Neutrophil (primary cell): ENCODE measurements at regions not wholly inside any gene's neighbourhood (a gene's known extent, or its start where the extent isn't known, plus 50 kb on each side); places are given as distances from the start of the nearest gene placed in this dataset.

ENCODE experiments used
- H3K27ac ChIP-seq: fragments of 200-600 bp; sonication (generic); 2 replicates; pipeline ENCODE4 v1.5.1; 2016; ENCODE audit warnings: mild to moderate bottlenecking, moderate library complexity
- H3K27me3 ChIP-seq: fragments of 200-600 bp; sonication (generic); 2 replicates; pipeline ENCODE4 v1.6.0; 2016; ENCODE audit warnings: mild to moderate bottlenecking
- H3K36me3 ChIP-seq: fragments of 200-600 bp; sonication (generic); 2 replicates; pipeline ENCODE4 v1.5.1; 2017
- H3K4me1 ChIP-seq, 2 experiments: fragments of 200-600 bp in 1 of 2; sonication (generic) in 1 of 2; 1 replicate in 1 of 2; 2 replicates in 1 of 2; pipeline versions ENCODE4 v1.5.1 to v1.6.1; 2013 to 2016; ENCODE audit warnings: low read depth in 1 of 2, low read length in 1 of 2, mild to moderate bottlenecking in 1 of 2, moderate library complexity in 1 of 2; ENCODE audit not compliant: control insufficient read depth in 1 of 2, insufficient read depth in 1 of 2
- H3K4me3 ChIP-seq, 2 experiments: fragments of 200-600 bp in 1 of 2; sonication (generic) in 1 of 2; 1 replicate in 1 of 2; 2 replicates in 1 of 2; pipeline ENCODE4 v1.5.1; 2013 to 2016; ENCODE audit warnings: low read depth in 1 of 2, low read length in 1 of 2, mild to moderate bottlenecking in 1 of 2, moderate library complexity in 1 of 2
- H3K9me3 ChIP-seq: fragments of 200-600 bp; sonication (generic); 2 replicates; pipeline ENCODE4 v1.5.1; 2016
- TF ChIP-seq, protein P1 (sequence below): fragments of 200-600 bp; sonication (generic); IDR thresholded peaks from 2 replicates; pipeline ENCODE4 v1.5.1; 2016; ENCODE audit warnings: antibody characterized with exemption

DNA sequence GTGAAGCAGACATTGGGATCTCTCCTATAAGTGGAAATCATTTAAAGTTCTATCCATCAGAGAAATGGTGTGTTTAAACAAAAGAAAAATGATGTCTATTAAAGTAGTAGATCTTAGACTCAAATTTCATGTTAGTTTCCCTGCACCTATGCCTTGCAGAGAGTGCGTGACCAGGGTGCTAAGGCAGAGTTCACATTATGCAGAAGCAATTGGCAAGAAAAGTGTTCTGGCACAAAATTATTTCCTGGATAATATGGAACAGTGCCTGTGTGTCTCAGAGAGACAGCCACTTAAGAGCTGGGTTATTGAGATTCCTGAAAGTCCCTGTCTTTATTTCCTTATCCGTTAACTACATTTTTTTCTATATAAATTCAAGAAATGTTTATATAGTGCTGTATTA, 457.0 kb downstream of the CDH8 start:
- Histone ChIP-seq H3K36me3 (no peaks in the 10 kb centered on the region), H3K4me3 (no peak overlapping the region), H3K27me3 (no peaks in the 10 kb centered on the region), H3K9me3 (no peaks in the 10 kb centered on the region), H3K27ac (no peak overlapping the region), H3K4me1 (no peaks in the 10 kb centered on the region)
- TF ChIP-seq, protein P1, sequence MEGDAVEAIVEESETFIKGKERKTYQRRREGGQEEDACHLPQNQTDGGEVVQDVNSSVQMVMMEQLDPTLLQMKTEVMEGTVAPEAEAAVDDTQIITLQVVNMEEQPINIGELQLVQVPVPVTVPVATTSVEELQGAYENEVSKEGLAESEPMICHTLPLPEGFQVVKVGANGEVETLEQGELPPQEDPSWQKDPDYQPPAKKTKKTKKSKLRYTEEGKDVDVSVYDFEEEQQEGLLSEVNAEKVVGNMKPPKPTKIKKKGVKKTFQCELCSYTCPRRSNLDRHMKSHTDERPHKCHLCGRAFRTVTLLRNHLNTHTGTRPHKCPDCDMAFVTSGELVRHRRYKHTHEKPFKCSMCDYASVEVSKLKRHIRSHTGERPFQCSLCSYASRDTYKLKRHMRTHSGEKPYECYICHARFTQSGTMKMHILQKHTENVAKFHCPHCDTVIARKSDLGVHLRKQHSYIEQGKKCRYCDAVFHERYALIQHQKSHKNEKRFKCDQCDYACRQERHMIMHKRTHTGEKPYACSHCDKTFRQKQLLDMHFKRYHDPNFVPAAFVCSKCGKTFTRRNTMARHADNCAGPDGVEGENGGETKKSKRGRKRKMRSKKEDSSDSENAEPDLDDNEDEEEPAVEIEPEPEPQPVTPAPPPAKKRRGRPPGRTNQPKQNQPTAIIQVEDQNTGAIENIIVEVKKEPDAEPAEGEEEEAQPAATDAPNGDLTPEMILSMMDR = no peak

DNA sequence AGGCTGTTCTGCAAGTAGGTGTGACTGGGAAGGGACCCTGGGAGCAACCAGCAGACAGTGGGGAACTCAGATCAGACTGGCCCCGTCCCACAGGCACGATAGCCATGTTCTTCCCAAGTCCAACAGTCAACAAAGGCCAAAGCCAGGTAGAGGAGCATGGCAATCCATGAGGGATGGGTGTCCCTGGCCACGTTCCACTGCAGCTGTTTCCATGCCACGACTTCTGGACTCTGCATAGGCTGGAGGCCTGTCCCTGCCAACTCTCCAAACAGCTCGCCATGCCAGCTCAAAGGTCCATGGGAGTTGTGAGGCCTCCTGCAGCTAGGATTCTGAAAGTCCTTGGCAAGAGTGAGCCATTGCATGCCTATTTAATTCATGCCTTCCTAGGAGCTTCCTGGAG, 459.8 kb downstream of the CDH8 start:
- H3K36me3 ChIP-seq = no peaks in the 10 kb centered on the region
- H3K27ac ChIP-seq = no peak overlapping the region
- no peaks in the 10 kb centered on the region for H3K9me3 ChIP-seq
- H3K27me3 ChIP-seq = no peaks in the 10 kb centered on the region
- no peaks in the 10 kb centered on the region for H3K4me1 ChIP-seq
- no peak overlapping the region for H3K4me3 ChIP-seq
- TF ChIP-seq, protein P1 = no peak

DNA sequence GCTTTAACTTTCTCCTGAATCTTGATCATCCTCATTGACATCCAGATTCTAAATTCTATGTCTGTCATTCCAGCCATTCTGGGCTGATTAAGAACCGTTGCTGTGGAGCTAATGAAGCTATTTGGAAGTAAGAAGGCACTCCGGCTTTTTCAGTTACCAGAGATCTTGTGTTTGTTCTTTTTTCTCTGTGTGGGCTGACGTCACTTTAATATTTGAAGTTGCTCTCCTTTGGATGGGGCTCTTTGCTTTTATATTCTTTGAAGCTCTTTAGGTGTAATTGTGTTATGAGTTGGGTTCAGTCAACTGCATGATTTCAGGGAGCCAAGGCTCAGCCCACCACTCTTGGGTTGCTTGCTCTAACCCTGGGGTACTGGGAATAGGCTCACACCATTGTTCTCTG, 460.6 kb downstream of the CDH8 start:
- Histone ChIP-seq H3K4me3 (no peak overlapping the region), H3K36me3 (no peaks in the 10 kb centered on the region), H3K27me3 (no peaks in the 10 kb centered on the region), H3K4me1 (no peaks in the 10 kb centered on the region), H3K9me3 (no peaks in the 10 kb centered on the region), H3K27ac (no peak overlapping the region)
- TF ChIP-seq, protein P1 = no peak

DNA sequence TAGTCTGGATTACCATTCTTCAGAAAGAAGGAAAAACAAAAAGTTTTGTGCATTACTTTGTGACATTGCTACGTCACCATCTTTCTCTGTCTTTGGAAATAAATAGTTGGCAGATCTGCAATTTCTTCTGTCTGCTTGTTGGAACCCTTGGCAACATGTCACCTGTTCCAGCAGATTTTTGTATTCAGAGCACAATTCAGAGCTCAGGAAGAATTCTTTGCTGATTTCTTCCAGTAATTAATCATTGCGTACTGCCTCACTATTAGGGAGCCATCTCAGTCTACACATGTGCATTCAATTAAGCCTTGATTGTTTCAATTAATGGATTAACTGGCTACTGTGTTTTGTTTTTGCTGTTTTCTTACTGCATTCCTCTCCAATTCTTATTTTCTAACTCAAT, 467.2 kb downstream of the CDH8 start:
- no peaks in the 10 kb centered on the region for H3K27me3 ChIP-seq
- H3K9me3 ChIP-seq = no peaks in the 10 kb centered on the region
- H3K36me3 ChIP-seq = no peaks in the 10 kb centered on the region
- no peaks in the 10 kb centered on the region for H3K4me1 ChIP-seq
- TF ChIP-seq, protein P1 = no peak
- H3K27ac ChIP-seq = no peak overlapping the region
- H3K4me3 ChIP-seq = no peak overlapping the region

DNA sequence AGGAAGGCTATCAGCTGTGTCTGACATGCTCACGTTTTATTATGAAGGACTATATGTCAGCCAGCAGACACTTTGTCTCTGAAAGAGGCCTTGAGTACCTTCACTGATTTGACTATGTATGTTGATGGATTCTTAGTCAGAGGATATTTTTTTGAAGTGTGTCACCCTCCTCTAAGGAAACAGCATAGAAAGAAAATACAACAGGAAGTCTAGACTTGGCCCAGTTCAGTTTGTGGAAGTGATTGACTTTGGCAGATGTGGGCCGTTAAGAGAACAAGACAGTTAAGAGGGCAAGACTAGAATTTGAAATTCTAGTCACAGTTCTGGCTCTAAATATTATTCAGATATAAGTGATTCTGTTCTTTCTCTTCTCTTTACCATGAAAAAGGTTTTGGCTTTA, 471.5 kb downstream of the CDH8 start:
- H3K27me3 ChIP-seq = no peaks in the 10 kb centered on the region
- TF ChIP-seq, protein P1 = no peak
- no peaks in the 10 kb centered on the region for H3K9me3 ChIP-seq
- H3K36me3 ChIP-seq = no peaks in the 10 kb centered on the region
- no peak overlapping the region for H3K4me3 ChIP-seq
- H3K27ac ChIP-seq = no peak overlapping the region
- no peaks in the 10 kb centered on the region for H3K4me1 ChIP-seq
